Neutrophil (primary cell): ENCODE measurements at regions not wholly inside any gene's neighbourhood (a gene's known extent, or its start where the extent isn't known, plus 50 kb on each side); places are given as distances from the start of the nearest gene placed in this dataset.

ENCODE experiments used
- H3K27ac ChIP-seq: fragments of 200-600 bp; sonication (generic); 2 replicates; pipeline ENCODE4 v1.5.1; 2016; ENCODE audit warnings: mild to moderate bottlenecking, moderate library complexity
- H3K27me3 ChIP-seq: fragments of 200-600 bp; sonication (generic); 2 replicates; pipeline ENCODE4 v1.6.0; 2016; ENCODE audit warnings: mild to moderate bottlenecking
- H3K36me3 ChIP-seq: fragments of 200-600 bp; sonication (generic); 2 replicates; pipeline ENCODE4 v1.5.1; 2017
- H3K4me1 ChIP-seq, 2 experiments: fragments of 200-600 bp in 1 of 2; sonication (generic) in 1 of 2; 1 replicate in 1 of 2; 2 replicates in 1 of 2; pipeline versions ENCODE4 v1.5.1 to v1.6.1; 2013 to 2016; ENCODE audit warnings: low read depth in 1 of 2, low read length in 1 of 2, mild to moderate bottlenecking in 1 of 2, moderate library complexity in 1 of 2; ENCODE audit not compliant: control insufficient read depth in 1 of 2, insufficient read depth in 1 of 2
- H3K4me3 ChIP-seq, 2 experiments: fragments of 200-600 bp in 1 of 2; sonication (generic) in 1 of 2; 1 replicate in 1 of 2; 2 replicates in 1 of 2; pipeline ENCODE4 v1.5.1; 2013 to 2016; ENCODE audit warnings: low read depth in 1 of 2, low read length in 1 of 2, mild to moderate bottlenecking in 1 of 2, moderate library complexity in 1 of 2
- H3K9me3 ChIP-seq: fragments of 200-600 bp; sonication (generic); 2 replicates; pipeline ENCODE4 v1.5.1; 2016
- CTCF ChIP-seq: fragments of 200-600 bp; sonication (generic); IDR thresholded peaks from 2 replicates; pipeline ENCODE4 v1.5.1; 2016; ENCODE audit warnings: antibody characterized with exemption

DNA sequence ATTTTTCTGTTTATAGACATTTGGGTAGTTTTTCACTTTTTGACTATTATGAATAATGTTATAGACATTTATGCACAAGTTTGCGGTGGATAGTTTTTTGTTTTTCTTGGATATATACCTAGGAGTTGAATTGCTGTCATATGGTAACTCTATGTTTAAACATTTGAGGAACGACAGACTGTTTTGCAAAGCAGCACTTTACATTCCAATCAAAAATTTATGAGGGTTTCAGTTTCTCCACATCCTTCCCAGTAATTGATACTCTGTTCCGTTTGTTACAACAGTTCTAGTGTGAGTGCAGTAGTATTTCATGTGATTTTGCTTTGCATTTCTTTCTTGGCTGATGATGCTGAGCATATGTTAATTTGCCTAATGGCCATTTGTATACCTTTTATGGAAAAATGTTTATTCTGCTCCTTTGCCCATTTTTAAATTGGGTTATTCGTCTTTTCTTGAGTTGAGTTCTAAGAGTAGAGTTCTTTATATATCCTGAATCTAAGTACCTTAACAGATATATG is 617.3 kb upstream of the LRATD1 start:
- Histone ChIP-seq H3K4me1 (no peaks in the 10 kb centered on the region), H3K27me3 (no peaks in the 10 kb centered on the region), H3K4me3 (no peak overlapping the region), H3K36me3 (no peaks in the 10 kb centered on the region), H3K9me3 (no peaks in the 10 kb centered on the region), H3K27ac (no peak overlapping the region)
- no peak for TF ChIP-seq CTCF

GRCh38 chr2:14016289-14016955 is 616.1 kb upstream of the LRATD1 start:
- no peaks in the 10 kb centered on the region for H3K4me1 ChIP-seq
- H3K36me3 ChIP-seq: no peaks in the 10 kb centered on the region
- no peak overlapping the region for H3K4me3 ChIP-seq
- TF ChIP-seq CTCF: no peak
- H3K27me3 ChIP-seq: no peaks in the 10 kb centered on the region
- no peaks in the 10 kb centered on the region for H3K9me3 ChIP-seq
- no peak overlapping the region for H3K27ac ChIP-seq

DNA sequence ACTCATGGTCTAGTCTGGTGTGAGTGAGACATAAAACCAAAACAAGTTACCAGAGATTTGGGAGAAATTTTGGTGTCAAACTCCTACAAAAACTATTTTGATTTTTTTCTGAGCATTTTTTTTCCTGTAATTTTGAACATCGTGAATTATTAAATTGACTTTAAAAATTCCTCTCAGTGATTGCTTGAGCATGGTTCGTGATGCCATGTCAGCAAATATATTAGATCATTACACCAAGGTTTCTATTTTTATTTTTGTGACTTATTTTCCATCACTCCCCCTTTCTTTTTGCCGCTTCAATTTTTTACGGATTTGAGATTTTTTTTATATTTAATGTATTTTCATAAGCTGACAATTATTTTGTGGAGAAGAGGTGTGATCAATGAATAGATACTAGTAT is 613.9 kb upstream of the LRATD1 start:
- no peaks in the 10 kb centered on the region for H3K27me3 ChIP-seq
- no peak overlapping the region for H3K27ac ChIP-seq
- H3K9me3 ChIP-seq: no peaks in the 10 kb centered on the region
- H3K36me3 ChIP-seq: no peaks in the 10 kb centered on the region
- no peaks in the 10 kb centered on the region for H3K4me1 ChIP-seq
- no peak for TF ChIP-seq CTCF
- H3K4me3 ChIP-seq: no peak overlapping the region

DNA sequence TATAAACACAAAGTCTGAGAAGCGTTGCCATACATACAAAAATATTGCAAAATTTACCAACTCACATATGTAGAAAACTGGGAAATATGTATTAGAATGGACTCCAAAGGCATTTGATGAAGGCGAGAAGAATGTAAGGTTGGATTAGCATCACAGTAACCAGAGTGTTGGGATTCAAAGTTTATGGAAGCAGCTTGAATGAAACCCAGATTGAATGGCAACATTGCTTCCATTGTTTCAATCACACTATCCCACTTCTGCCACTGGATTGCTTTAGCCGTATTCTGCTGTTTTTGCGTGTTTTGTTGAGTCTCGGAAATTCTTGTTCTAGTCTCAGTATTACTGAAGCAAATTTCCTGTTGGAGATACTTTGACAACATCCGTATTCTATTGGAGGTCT is 609.0 kb upstream of the LRATD1 start:
- no peaks in the 10 kb centered on the region for H3K9me3 ChIP-seq

GRCh38 chr2:14039134-14039533 is 593.4 kb upstream of the LRATD1 start:
- no peak overlapping the region for H3K4me3 ChIP-seq
- TF ChIP-seq CTCF: no peak

More for the DNA sequence above, 609.0 kb upstream of the LRATD1 start:
- Histone ChIP-seq H3K27ac (no peak overlapping the region), H3K4me1 (no peaks in the 10 kb centered on the region), H3K36me3 (no peaks in the 10 kb centered on the region), H3K4me3 (no peak overlapping the region), H3K27me3 (no peaks in the 10 kb centered on the region)
- no peak for TF ChIP-seq CTCF

More at GRCh38 chr2:14039134-14039533, 593.4 kb upstream of the LRATD1 start:
- Histone ChIP-seq H3K9me3 (no peaks in the 10 kb centered on the region), H3K27me3 (no peaks in the 10 kb centered on the region), H3K27ac (no peak overlapping the region), H3K36me3 (no peaks in the 10 kb centered on the region), H3K4me1 (no peaks in the 10 kb centered on the region)
